Lower lobe of right lung (tissue), 2 donors: ENCODE measurements at regions not wholly inside any gene's neighbourhood (a gene's known extent, or its start where the extent isn't known, plus 50 kb on each side); places are given as distances from the start of the nearest gene placed in this dataset.

Experiments
- ATAC-seq, 2 donors: fragments of 200-7000 bp; cut with Tn5 transposase; one replicate each; pipeline ENCODE4 v1.9.1; 2020 to 2022; ENCODE audit warnings: mild to moderate bottlenecking in 2 of 2, moderate library complexity in 2 of 2
- DNase-seq: peaks from one replicate; pipeline ENCODE4 v3.0.0-alpha.2; 2020
- H3K27ac ChIP-seq: fragments of 200-600 bp; one replicate; pipeline ENCODE4 v1.8.0; 2022
- H3K27me3 ChIP-seq: fragments of 200-600 bp; one replicate; pipeline ENCODE4 v1.8.0; 2022; ENCODE audit warnings: low read depth
- H3K36me3 ChIP-seq: fragments of 200-600 bp; one replicate; pipeline ENCODE4 v1.8.0; 2022; ENCODE audit warnings: mild to moderate bottlenecking
- H3K4me1 ChIP-seq: fragments of 200-600 bp; one replicate; pipeline ENCODE4 v1.8.0; 2022
- H3K4me3 ChIP-seq: fragments of 200-600 bp; one replicate; pipeline ENCODE4 v1.8.0; 2022; ENCODE audit warnings: mild to moderate bottlenecking
- H3K9me3 ChIP-seq: fragments of 200-600 bp; one replicate; pipeline ENCODE4 v1.8.0; 2022
- intact Hi-C: fragments of 100-400 bp; cut with DNase I; formaldehyde crosslinking; loops from one replicate; pipeline ENCODE4 v1.11.0; 2022
- TF ChIP-seq, protein P1 (sequence below): fragments of 200-600 bp; IDR thresholded peaks from one replicate; pipeline ENCODE4 v1.8.0; 2022; ENCODE audit warnings: antibody characterized with exemption, mild to moderate bottlenecking
- donor health status: DM: no; HTN: yes; CAD: no; lungs with severe emphysema.

DNA sequence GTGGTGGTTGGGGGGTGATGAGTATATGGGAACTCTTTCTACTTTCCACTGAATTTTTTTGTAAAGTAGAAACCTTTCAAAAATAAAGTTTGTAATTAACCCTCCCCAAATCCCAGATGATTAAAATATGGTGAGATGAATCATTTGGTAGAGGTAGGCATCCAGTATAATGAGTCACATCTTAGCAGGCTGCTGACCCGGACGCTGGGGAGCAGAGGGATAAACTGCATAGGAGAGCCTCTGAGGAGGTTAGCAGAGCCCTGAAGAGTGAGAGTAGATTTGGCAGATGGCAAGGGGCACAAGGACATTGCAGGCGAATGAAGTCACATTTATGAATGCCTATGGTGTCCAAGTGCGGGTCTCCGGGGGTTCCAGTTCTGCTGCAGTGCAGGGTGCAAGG is 293.8 kb downstream of the FGF9 start:
- no peaks in the 10 kb centered on the region for H3K9me3 ChIP-seq
- TF ChIP-seq, protein P1, sequence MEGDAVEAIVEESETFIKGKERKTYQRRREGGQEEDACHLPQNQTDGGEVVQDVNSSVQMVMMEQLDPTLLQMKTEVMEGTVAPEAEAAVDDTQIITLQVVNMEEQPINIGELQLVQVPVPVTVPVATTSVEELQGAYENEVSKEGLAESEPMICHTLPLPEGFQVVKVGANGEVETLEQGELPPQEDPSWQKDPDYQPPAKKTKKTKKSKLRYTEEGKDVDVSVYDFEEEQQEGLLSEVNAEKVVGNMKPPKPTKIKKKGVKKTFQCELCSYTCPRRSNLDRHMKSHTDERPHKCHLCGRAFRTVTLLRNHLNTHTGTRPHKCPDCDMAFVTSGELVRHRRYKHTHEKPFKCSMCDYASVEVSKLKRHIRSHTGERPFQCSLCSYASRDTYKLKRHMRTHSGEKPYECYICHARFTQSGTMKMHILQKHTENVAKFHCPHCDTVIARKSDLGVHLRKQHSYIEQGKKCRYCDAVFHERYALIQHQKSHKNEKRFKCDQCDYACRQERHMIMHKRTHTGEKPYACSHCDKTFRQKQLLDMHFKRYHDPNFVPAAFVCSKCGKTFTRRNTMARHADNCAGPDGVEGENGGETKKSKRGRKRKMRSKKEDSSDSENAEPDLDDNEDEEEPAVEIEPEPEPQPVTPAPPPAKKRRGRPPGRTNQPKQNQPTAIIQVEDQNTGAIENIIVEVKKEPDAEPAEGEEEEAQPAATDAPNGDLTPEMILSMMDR, result no peak
- no peak overlapping the region for H3K4me3 ChIP-seq
- H3K27ac ChIP-seq, result no peak overlapping the region
- DNase-seq (no peak), ATAC-seq (no peak)
- H3K36me3 ChIP-seq, result no peaks in the 10 kb centered on the region
- no peaks in the 10 kb centered on the region for H3K27me3 ChIP-seq
- intact Hi-C loops, result no loop called here
- no peaks in the 10 kb centered on the region for H3K4me1 ChIP-seq

DNA sequence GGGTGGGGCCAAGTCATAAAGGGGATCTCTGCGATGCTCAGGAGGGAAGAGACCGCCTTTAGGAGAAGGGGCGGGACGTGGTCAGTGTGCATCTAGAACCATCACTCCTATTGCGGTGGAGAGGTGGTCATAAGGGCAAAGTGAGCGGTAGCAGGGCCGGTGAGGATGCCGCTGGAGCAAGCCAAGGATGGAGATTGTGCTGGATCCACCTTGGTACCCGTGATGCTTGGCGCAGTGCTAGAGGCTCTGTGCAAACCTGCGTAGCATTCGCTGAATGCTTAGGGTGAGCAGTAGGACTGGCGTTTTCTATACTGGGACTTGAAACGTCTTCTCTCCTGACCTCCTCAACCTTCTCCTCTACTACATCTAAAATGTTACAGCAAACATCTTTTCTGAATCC is 294.2 kb downstream of the FGF9 start:
- H3K4me1 ChIP-seq, result no peaks in the 10 kb centered on the region
- no peak overlapping the region for H3K4me3 ChIP-seq
- H3K27ac ChIP-seq, result no peak overlapping the region
- no peaks in the 10 kb centered on the region for H3K36me3 ChIP-seq
- no peaks in the 10 kb centered on the region for H3K27me3 ChIP-seq
- H3K9me3 ChIP-seq, result no peaks in the 10 kb centered on the region
- TF ChIP-seq, protein P1, result no peak
- intact Hi-C loops, result no loop called here
- ATAC-seq (no peak), DNase-seq (no peak)

DNA sequence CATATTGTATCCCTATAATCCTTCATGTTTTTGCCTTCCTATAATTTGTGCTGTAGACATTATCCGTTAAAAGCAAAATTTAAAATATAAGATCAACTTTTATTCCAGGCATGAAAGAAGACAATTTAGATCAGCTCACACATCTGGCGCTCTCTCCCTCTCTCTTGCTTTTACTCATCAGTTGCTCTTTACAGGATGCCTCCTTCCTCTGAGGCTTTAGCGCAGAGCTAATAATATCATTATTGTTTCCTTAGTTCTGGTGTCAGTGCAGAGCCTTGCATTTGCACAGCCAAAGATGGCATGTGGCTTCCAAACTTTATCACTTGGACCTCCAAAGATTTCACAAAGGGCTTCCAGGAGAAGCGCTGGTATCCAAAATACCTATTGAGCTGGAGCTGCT is 295.1 kb downstream of the FGF9 start:
- ATAC-seq (no peak), DNase-seq (no peak)
- H3K36me3 ChIP-seq, result no peaks in the 10 kb centered on the region
- H3K9me3 ChIP-seq, result no peaks in the 10 kb centered on the region
- no peak overlapping the region for H3K27ac ChIP-seq
- no peaks in the 10 kb centered on the region for H3K4me1 ChIP-seq
- TF ChIP-seq, protein P1, result no peak
- intact Hi-C loops, result no loop called here
- no peaks in the 10 kb centered on the region for H3K27me3 ChIP-seq
- H3K4me3 ChIP-seq, result no peak overlapping the region

DNA sequence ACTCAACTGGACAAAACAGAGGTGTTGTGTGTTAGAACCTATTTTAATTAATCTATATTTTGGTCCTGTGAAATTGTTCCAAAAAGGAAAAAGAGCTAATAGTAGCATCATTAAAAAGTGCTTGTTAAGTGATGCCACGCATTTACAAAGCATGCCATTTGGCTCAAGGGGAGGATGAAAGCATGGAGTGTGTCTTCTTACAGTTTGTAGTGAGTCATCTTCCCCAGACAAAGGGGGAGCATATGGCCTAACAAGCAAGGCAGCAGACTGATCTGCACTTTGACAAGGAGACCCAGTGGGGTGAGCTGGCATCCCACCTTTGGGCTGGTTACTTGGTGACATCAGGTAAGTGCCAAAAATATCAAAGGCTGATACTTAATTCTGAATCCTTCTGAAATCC is 297.0 kb downstream of the FGF9 start:
- TF ChIP-seq, protein P1, result no peak
- ATAC-seq (no peak), DNase-seq (no peak)
- H3K4me1 ChIP-seq, result no peaks in the 10 kb centered on the region
- H3K4me3 ChIP-seq, result no peak overlapping the region
- no peaks in the 10 kb centered on the region for H3K9me3 ChIP-seq
- H3K27ac ChIP-seq, result no peak overlapping the region
- H3K27me3 ChIP-seq, result no peaks in the 10 kb centered on the region
- no peaks in the 10 kb centered on the region for H3K36me3 ChIP-seq
- intact Hi-C loops, result no loop called here

DNA sequence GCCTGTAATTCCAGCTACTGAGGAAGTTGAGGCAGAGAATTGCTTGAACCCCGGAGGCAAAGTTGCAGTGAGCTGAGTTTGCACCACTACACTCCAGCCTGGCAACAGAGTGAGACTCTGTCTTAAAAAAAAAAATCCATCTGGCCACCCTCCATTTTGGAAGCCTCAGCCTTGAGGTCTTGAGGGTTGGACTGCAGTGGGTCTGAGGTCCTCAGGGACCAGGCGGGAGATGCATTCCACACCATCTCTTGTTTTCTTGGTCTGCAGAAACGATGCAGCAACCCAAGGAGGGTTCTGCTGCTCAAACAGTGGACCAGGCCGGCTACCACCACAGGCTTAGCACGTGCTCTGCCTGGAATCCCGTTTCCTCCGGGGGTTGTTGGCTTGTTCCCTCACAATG is 299.3 kb downstream of the FGF9 start:
- intact Hi-C loops, result no loop called here
- TF ChIP-seq, protein P1, result no peak
- no peaks in the 10 kb centered on the region for H3K9me3 ChIP-seq
- H3K4me1 ChIP-seq, result no peaks in the 10 kb centered on the region
- no peak overlapping the region for H3K27ac ChIP-seq
- ATAC-seq (no peak), DNase-seq (no peak)
- no peaks in the 10 kb centered on the region for H3K36me3 ChIP-seq
- H3K27me3 ChIP-seq, result no peaks in the 10 kb centered on the region
- H3K4me3 ChIP-seq, result no peak overlapping the region

GRCh38 chr13:21970918-21971317 is 300.0 kb downstream of the FGF9 start:
- peak in 1 of 2 donors; percentile 31 for ATAC-seq
- intact Hi-C loops, result no loop called here
- DNase-seq, result no peak

More at GRCh38 chr13:21970918-21971317, 300.0 kb downstream of the FGF9 start:
- no peaks in the 10 kb centered on the region for H3K4me1 ChIP-seq
- no peak overlapping the region for H3K4me3 ChIP-seq
- no peaks in the 10 kb centered on the region for H3K36me3 ChIP-seq
- H3K27me3 ChIP-seq, result no peaks in the 10 kb centered on the region
- TF ChIP-seq, protein P1, result no peak
- no peaks in the 10 kb centered on the region for H3K9me3 ChIP-seq
- no peak overlapping the region for H3K27ac ChIP-seq
